ENCODE measurements at regions not wholly inside any gene's neighbourhood (a gene's known extent, or its start where the extent isn't known, plus 50 kb on each side); places are given as distances from the start of the nearest gene placed in this dataset.

- TF ChIP-seq CTCF (IDR thresholded peaks at IDR 0.05; ENCODE audit: low read depth, low read length) = no peak
- DNase-seq (ENCODE audit: low read depth, low spot score) = no peak
- in situ Hi-C loops (cut with HindIII; ENCODE audit: low sequenced_read_pairs) = no loop called here
- no peak overlapping the region for H3K4me3 ChIP-seq (ENCODE audit: low read depth, low read length)
Measured at GRCh38 chr5:121752149-121752548, 99.5 kb upstream of the FTMT start.

- no peak for DNase-seq (ENCODE audit: low read depth, low spot score)
- no peak for TF ChIP-seq CTCF (IDR thresholded peaks at IDR 0.05; ENCODE audit: low read depth, low read length)
- in situ Hi-C loops (cut with HindIII; ENCODE audit: low sequenced_read_pairs) = no loop called here
Measured at GRCh38 chr5:121755266-121755665, 96.4 kb upstream of the FTMT start.

GRCh38 chr5:121757753-121758152, 93.9 kb upstream of the FTMT start:
- no peak for TF ChIP-seq CTCF (IDR thresholded peaks at IDR 0.05; ENCODE audit: low read depth, low read length)
- in situ Hi-C loops (cut with HindIII; ENCODE audit: low sequenced_read_pairs) = no loop called here
- no peak overlapping the region for H3K4me3 ChIP-seq (ENCODE audit: low read depth, low read length)
- no peak for DNase-seq (ENCODE audit: low read depth, low spot score)

More at GRCh38 chr5:121755266-121755665, 96.4 kb upstream of the FTMT start:
- H3K4me3 ChIP-seq (ENCODE audit: low read depth, low read length) = no peak overlapping the region

GRCh38 chr5:121758615-121759014, 93.1 kb upstream of the FTMT start:
- H3K4me3 ChIP-seq (ENCODE audit: low read depth, low read length) = no peak overlapping the region
- in situ Hi-C loops (cut with HindIII; ENCODE audit: low sequenced_read_pairs) = no loop called here
- no peak for DNase-seq (ENCODE audit: low read depth, low spot score)
- no peak for TF ChIP-seq CTCF (IDR thresholded peaks at IDR 0.05; ENCODE audit: low read depth, low read length)

GRCh38 chr5:121762426-121762825, 89.3 kb upstream of the FTMT start:
- TF ChIP-seq CTCF (IDR thresholded peaks at IDR 0.05; ENCODE audit: low read depth, low read length) = no peak
- in situ Hi-C loops (cut with HindIII; ENCODE audit: low sequenced_read_pairs) = no loop called here
- DNase-seq (ENCODE audit: low read depth, low spot score) = no peak
- H3K4me3 ChIP-seq (ENCODE audit: low read depth, low read length) = no peak overlapping the region

- H3K4me3 ChIP-seq (ENCODE audit: low read depth, low read length) = no peak overlapping the region
- no peak for DNase-seq (ENCODE audit: low read depth, low spot score)
- in situ Hi-C loops (cut with HindIII; ENCODE audit: low sequenced_read_pairs) = no loop called here
- TF ChIP-seq CTCF (IDR thresholded peaks at IDR 0.05; ENCODE audit: low read depth, low read length) = no peak
Measured at GRCh38 chr5:121763665-121764064, 88.0 kb upstream of the FTMT start.

- DNase-seq (ENCODE audit: low read depth, low spot score) = no peak
- in situ Hi-C loops (cut with HindIII; ENCODE audit: low sequenced_read_pairs) = no loop called here
- H3K4me3 ChIP-seq (ENCODE audit: low read depth, low read length) = no peak overlapping the region
- no peak for TF ChIP-seq CTCF (IDR thresholded peaks at IDR 0.05; ENCODE audit: low read depth, low read length)
Measured at GRCh38 chr5:121780406-121780805, 71.3 kb upstream of the FTMT start.

Measured in astrocyte of the spinal cord (primary cell).